ENCODE measurements at regions not wholly inside any gene's neighbourhood (a gene's known extent, or its start where the extent isn't known, plus 50 kb on each side); places are given as distances from the start of the nearest gene placed in this dataset.
"Not testable (repeated sequence)": the region's sequence is repeated elsewhere in the genome, so short reads cannot be mapped to it uniquely, and the experiment has no call there.

DNA sequence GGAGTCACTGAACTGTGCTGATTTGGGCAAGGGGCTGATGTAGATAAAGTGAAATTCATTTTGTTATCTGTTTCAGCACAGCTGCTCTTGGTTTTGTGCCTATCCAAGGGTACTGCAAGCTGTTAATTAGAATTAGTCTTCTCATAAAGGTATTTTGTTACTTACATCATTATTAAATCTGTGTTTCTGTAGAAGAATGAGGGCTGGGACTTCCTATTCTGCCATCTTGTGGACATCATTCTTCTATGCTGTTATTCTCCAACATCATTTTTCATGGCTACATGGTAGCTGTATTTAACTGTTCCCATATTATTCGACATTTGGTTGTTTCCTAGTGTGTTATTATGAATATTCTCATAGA, 76.2 kb upstream of the CCDC71L start:
- TF ChIP-seq, protein P1, sequence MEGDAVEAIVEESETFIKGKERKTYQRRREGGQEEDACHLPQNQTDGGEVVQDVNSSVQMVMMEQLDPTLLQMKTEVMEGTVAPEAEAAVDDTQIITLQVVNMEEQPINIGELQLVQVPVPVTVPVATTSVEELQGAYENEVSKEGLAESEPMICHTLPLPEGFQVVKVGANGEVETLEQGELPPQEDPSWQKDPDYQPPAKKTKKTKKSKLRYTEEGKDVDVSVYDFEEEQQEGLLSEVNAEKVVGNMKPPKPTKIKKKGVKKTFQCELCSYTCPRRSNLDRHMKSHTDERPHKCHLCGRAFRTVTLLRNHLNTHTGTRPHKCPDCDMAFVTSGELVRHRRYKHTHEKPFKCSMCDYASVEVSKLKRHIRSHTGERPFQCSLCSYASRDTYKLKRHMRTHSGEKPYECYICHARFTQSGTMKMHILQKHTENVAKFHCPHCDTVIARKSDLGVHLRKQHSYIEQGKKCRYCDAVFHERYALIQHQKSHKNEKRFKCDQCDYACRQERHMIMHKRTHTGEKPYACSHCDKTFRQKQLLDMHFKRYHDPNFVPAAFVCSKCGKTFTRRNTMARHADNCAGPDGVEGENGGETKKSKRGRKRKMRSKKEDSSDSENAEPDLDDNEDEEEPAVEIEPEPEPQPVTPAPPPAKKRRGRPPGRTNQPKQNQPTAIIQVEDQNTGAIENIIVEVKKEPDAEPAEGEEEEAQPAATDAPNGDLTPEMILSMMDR (IDR thresholded peaks at IDR 0.05; ENCODE audit: extremely low read depth, missing control alignments): peak; percentile 6
- DNase-seq (ENCODE audit: low spot score): no peak

DNA sequence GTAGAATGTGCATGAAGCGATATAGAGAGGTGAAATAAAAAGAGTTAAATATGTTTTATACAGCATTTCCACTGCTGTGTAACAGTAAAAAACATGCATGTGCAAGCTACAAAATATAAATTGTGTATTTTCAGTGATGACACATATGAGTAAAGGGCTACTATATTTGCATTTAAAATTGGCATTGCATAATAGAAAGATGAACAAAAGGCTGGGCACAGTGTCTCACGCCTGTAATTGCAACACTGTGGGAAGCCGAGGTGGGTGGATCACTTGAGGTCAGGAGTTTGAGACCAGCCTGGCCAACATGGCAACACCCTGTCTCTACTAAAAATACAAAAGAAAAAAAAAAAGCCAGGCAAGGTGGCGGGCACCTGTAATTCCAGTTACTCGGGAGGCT, 79.8 kb upstream of the CCDC71L start:
- no peak for DNase-seq (ENCODE audit: low spot score)
- TF ChIP-seq, protein P1 (IDR thresholded peaks at IDR 0.05; ENCODE audit: extremely low read depth, missing control alignments): no peak

DNA sequence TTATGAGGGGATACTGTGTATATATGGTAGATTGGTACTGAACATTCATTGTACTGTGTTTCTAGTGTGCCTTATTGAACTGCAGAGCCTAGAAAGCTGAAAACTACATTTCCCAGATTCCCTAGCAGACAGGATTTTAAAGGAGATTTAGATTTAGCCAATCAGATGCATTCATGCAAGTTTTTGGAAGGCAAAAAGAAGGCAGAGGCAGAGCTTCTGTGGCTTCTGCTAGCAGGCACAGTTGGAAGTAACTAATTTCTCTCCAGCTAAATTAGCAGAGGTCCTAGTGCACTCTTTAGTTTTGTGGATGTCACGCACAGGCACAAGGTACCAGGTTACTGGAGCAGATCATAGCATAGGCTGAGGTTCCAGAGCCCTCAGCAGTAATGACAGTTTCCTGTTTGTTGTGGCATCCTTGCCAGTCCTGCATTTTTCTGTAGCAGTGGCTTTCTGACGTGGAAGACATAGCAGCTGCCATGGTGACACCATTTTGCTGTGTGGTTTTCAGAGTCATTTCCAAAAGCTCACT, 83.7 kb upstream of the CCDC71L start:
- TF ChIP-seq, protein P1 (IDR thresholded peaks at IDR 0.05; ENCODE audit: extremely low read depth, missing control alignments): no peak

DNA sequence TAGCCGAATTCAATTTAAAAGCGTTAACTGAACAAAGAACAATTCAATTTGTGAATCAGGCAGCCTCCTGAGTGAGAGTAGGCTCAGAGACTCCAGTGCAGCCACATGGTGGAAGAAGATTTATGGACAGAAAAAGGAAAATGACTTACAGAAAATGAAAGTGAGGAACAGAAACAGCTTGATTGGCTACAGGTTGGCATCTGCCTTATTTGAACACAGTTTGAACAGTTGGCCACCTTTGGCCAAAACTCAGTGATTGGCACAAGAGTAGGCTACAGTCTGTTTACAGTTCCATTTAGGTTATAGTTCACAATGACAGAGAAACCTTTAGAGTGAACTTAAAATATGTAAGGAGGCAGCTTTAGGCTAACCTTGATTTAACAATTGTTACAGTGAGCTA, 86.3 kb upstream of the CCDC71L start:
- DNase-seq (ENCODE audit: low spot score): not testable (repeated sequence)

More for the DNA sequence above, 83.7 kb upstream of the CCDC71L start:
- no peak for DNase-seq (ENCODE audit: low spot score)

DNA sequence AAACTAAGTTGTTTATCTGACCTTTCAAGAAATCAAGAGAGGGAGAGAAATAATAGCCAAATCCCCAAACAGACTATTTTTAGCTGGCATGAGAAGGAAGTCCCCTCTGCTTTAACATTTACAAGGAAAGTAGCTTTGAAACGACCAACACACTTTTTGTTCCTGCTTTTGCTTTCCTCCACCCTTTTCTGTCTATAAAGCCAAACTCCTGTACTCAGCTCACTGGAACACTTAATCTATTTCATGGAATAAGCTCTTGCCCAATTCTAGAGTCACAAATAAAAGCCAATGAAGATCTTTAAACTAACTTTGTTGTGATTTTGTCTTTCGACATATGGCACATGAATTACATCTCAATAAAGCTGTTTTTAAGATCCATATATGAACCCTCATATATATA, 86.8 kb upstream of the CCDC71L start:
- TF ChIP-seq, protein P1 (IDR thresholded peaks at IDR 0.05; ENCODE audit: extremely low read depth, missing control alignments): no peak
- no peak for DNase-seq (ENCODE audit: low spot score)

DNA sequence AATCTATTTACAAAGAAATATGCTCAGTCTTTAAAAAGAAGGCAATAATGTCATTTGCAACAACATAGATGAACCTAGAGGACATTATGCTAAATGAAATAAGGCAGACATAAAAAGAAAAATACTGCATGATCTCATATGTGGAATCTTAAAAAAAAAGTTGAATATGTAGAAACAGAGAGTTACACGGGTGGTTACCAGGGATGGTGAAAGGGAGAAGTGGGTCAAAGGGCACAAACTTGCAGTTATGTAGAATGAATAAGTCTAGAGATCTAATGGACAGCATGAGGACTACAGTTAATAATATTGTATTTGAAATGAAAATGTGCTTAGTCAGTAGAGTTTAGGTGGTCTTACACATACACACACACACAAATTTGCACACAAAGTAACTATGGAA, 88.2 kb upstream of the CCDC71L start:
- DNase-seq (ENCODE audit: low spot score): no peak
- TF ChIP-seq, protein P1 (IDR thresholded peaks at IDR 0.05; ENCODE audit: extremely low read depth, missing control alignments): no peak

DNA sequence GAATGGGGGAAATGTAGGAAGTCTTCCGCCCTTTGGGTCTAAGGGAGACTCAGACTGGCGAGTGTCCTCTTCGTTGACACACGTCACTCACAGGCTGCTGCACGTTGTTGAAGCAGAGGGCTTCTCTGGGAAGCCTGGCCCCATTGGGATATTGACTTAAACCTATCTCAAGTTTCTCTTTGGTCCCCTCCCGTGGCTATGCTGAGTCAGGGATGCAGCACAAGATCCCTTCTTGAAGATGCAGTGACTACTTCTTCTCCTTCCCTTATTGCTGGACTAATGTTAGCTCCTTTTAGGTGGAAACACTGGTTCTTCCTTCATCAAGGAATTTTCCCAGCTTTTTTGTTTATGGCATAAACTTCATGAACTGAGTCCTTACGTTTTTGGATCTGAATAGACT, 89.8 kb upstream of the CCDC71L start:
- TF ChIP-seq, protein P1 (IDR thresholded peaks at IDR 0.05; ENCODE audit: extremely low read depth, missing control alignments): no peak
- DNase-seq (ENCODE audit: low spot score): no peak

DNA sequence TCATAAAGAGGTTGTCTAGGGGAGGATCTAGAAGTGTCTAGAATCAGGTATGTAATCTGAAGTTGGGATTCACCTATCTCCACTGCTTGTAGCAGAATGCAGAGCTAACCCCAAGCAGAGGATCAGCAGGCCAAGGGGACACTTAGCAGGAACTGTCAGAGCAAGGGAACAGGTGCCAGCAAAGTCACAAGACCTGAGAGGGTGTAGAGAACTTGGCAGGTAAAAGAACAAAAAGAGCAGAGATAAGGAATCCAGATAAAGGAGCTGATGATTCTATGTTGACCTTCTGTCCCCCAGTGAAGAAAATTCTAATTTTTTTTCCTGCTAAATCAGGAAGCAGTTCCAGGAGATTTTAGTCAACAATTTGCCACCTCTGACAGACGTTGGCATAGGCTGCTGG, 91.4 kb upstream of the CCDC71L start:
- DNase-seq (ENCODE audit: low spot score): no peak
- TF ChIP-seq, protein P1 (IDR thresholded peaks at IDR 0.05; ENCODE audit: extremely low read depth, missing control alignments): no peak

DNA sequence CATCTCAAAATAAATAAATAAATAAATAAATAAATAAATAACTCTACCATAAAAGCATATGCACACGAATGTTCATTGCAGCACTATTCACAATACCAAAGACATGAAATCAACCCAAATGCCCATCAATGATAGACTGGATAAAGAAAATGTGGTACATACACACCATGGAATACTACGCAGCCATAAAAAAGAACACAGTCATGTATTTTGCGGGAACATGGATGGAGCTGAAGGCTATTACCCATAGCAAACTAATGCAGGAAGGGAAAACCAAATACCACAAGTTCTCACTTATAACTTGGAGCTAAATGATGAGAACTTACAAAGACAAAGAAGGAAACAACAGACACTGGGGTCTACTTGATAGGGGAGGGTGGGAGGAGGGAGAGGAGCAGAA, 94.1 kb upstream of the CCDC71L start:
- DNase-seq (ENCODE audit: low spot score): not testable (repeated sequence)
